GM23248 (cell line): ENCODE measurements at regions not wholly inside any gene's neighbourhood (a gene's known extent, or its start where the extent isn't known, plus 50 kb on each side); places are given as distances from the start of the nearest gene placed in this dataset.
A peak's percentile ranks its signal among the peaks of the same experiment; 100 is the strongest.

Experiments
- DNase-seq: peaks from one replicate; pipeline ENCODE4 v3.0.0-alpha.2; 2015
- H2AFZ ChIP-seq: fragments of 200-600 bp; sonication (generic); 2 replicates; pipeline ENCODE4 v1.6.1; 2016; ENCODE audit warnings: antibody characterized with exemption
- H3F3A ChIP-seq: fragments of 200-600 bp; sonication (generic); 2 replicates; pipeline ENCODE4 v1.6.1; 2016; ENCODE audit warnings: mild to moderate bottlenecking, antibody characterized with exemption, mixed run types; ENCODE audit not compliant: insufficient read depth
- H3K27ac ChIP-seq: fragments of 200-600 bp; sonication (generic); 2 replicates; pipeline ENCODE4 v1.5.1; 2016; ENCODE audit warnings: mild to moderate bottlenecking
- H3K27me3 ChIP-seq: fragments of 200-600 bp; sonication (generic); replicated peaks from 2 replicates; pipeline ENCODE4 v1.6.1; 2016; ENCODE audit warnings: mild to moderate bottlenecking; ENCODE audit not compliant: insufficient read depth
- H3K36me3 ChIP-seq: fragments of 200-600 bp; sonication (generic); 2 replicates; pipeline ENCODE4 v1.6.1; 2016; ENCODE audit warnings: low read depth, mild to moderate bottlenecking
- H3K4me1 ChIP-seq: fragments of 200-600 bp; sonication (generic); 2 replicates; pipeline ENCODE4 v1.6.1; 2016; ENCODE audit warnings: mild to moderate bottlenecking; ENCODE audit not compliant: insufficient read depth
- H3K4me2 ChIP-seq: fragments of 200-600 bp; sonication (generic); one replicate; pipeline ENCODE4 v1.6.1; 2016; ENCODE audit warnings: mild to moderate bottlenecking; ENCODE audit not compliant: unreplicated experiment
- H3K4me3 ChIP-seq: fragments of 200-600 bp; sonication (generic); 2 replicates; pipeline ENCODE4 v1.5.1; 2016; ENCODE audit warnings: mild to moderate bottlenecking
- H3K79me2 ChIP-seq: fragments of 200-600 bp; sonication (generic); 2 replicates; pipeline ENCODE4 v1.6.1; 2016; ENCODE audit warnings: mild to moderate bottlenecking; ENCODE audit not compliant: insufficient read depth
- H3K9ac ChIP-seq: fragments of 200-600 bp; sonication (generic); 2 replicates; pipeline ENCODE4 v1.6.1; 2016; ENCODE audit warnings: mild to moderate bottlenecking
- H3K9me2 ChIP-seq: fragments of 200-600 bp; sonication (generic); 2 replicates; pipeline ENCODE4 v1.6.1; 2016; ENCODE audit warnings: mixed run types, mild to moderate bottlenecking, moderate library complexity; ENCODE audit not compliant: insufficient read depth
- H3K9me3 ChIP-seq: fragments of 200-600 bp; sonication (generic); one replicate; pipeline ENCODE4 v1.6.1; 2017; ENCODE audit warnings: low read depth
- H4K20me1 ChIP-seq: fragments of 200-600 bp; sonication (generic); 2 replicates; pipeline ENCODE4 v1.6.0; 2016; ENCODE audit not compliant: insufficient read depth
- EZH2 ChIP-seq: fragments of 200-600 bp; sonication (generic); IDR thresholded peaks from 2 replicates; pipeline ENCODE4 v1.6.1; 2018; ENCODE audit warnings: antibody characterized with exemption, mild to moderate bottlenecking; ENCODE audit not compliant: insufficient read depth, poor library complexity, severe bottlenecking
- EZH2phosphoT487 ChIP-seq: fragments of 200-600 bp; sonication (generic); IDR thresholded peaks from 2 replicates; pipeline ENCODE4 v1.6.1; 2018; ENCODE audit warnings: antibody characterized with exemption, moderate library complexity, mild to moderate bottlenecking, low read depth; ENCODE audit not compliant: insufficient read depth
- WGBS, 2 experiments: methylation state at CpG; one replicate each; pipeline ENCODE4 v1.1.6; 2015 to 2017; ENCODE audit warnings: low lambda C conversion rate in 2 of 2, low coverage in 1 of 2; ENCODE audit errors: missing lambda C conversion rate in 2 of 2; 5-methylcytosine and 5-hydroxymethylcytosine counted together
- in situ Hi-C: fragments of 300-500 bp; cut with MboI; formaldehyde crosslinking; loops from 2 replicates; pipeline ENCODE4 v1.15.0; 2020

- H3K4me3 ChIP-seq, result no peak overlapping the region
- no peak overlapping the region for H3K9ac ChIP-seq
- no peaks in the 10 kb centered on the region for H3K9me2 ChIP-seq
- H3K27ac ChIP-seq, result no peak overlapping the region
- no peaks in the 10 kb centered on the region for H3K27me3 ChIP-seq
- in situ Hi-C loops, result loop anchor here (10.0 kb wide), 2 partner anchors 325 to 555 kb away; no protein-coding TSS in a partner anchor
- peak overlapping the region; percentile 0 for H3K4me2 ChIP-seq
- H3K79me2 ChIP-seq, result no peaks in the 10 kb centered on the region
- no peaks in the 10 kb centered on the region for H4K20me1 ChIP-seq
- peaks cover 10% of the 10 kb centered on the region for H3K4me1 ChIP-seq
- H3K9me3 ChIP-seq, result no peaks in the 10 kb centered on the region
- H3F3A ChIP-seq, result peaks cover 7% of the 10 kb centered on the region; the same call in 1 of the 2 replicates
- H3K36me3 ChIP-seq, result no peaks in the 10 kb centered on the region
- TF ChIP-seq EZH2phosphoT487, result no peak
- no peak for TF ChIP-seq EZH2
- DNase-seq, result peak; percentile 30
- 63 to 65% methylated on average over 4 of the region's 4 CpGs for WGBS, 2 experiments
- no peak overlapping the region for H2AFZ ChIP-seq
Measured at GRCh38 chr3:148389916-148390315, 307.8 kb upstream of the AGTR1 start.

DNA sequence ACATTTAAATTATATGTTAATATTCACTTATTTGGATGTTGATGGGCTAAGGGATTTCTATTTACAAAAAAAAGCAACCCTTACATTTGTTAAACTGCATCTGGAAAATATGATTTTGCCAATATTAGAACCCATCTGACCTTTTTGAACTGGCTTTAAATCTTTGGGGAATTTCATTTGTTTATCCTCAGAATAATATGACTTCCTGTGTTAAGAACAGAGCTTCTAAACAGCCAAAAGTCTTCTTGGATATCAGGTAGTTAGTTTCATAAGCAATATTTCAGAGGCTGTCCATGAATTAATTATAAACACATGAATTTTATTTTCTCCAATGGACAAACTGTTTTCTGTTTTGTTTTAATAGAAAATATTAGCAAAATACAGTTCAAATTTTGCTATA, 301.9 kb upstream of the AGTR1 start:
- no peak overlapping the region for H2AFZ ChIP-seq
- no peaks in the 10 kb centered on the region for H3K27me3 ChIP-seq
- H3K9me2 ChIP-seq, result no peaks in the 10 kb centered on the region
- no peaks in the 10 kb centered on the region for H3K9me3 ChIP-seq
- H3K27ac ChIP-seq, result no peak overlapping the region
- no peak for DNase-seq
- H3K4me1 ChIP-seq, result no peaks in the 10 kb centered on the region
- H4K20me1 ChIP-seq, result no peaks in the 10 kb centered on the region
- H3K4me2 ChIP-seq, result no peak overlapping the region
- H3F3A ChIP-seq, result no peaks in the 10 kb centered on the region
- H3K79me2 ChIP-seq, result no peaks in the 10 kb centered on the region
- in situ Hi-C loops, result no loop called here
- H3K36me3 ChIP-seq, result no peaks in the 10 kb centered on the region
- H3K9ac ChIP-seq, result no peak overlapping the region
- TF ChIP-seq EZH2phosphoT487 (no peak), EZH2 (no peak)
- H3K4me3 ChIP-seq, result no peak overlapping the region

DNA sequence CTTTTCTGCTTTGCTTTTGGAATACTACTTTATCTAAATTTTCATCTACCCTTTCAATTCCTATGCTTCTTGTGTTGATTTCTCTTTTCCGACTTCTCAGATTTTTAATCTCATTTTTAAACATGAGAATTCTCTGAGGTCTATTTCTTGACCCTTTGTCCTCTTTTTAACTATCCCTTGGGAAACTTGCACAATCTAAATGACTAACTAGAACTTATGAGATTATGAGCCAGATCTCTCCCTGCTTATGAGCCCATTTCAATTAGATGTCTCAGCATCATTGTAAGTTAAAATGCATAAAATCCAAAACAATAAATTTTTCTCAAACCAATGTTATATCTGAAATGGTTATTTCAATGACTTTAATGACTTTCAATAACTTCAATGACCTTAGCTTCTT, 296.9 kb upstream of the AGTR1 start:
- in situ Hi-C loops, result no loop called here
- Histone ChIP-seq H3K4me2 (no peak overlapping the region), H3K79me2 (no peaks in the 10 kb centered on the region), H3K36me3 (no peaks in the 10 kb centered on the region), H3K9me2 (no peaks in the 10 kb centered on the region), H2AFZ (no peak overlapping the region), H3K4me1 (no peaks in the 10 kb centered on the region), H4K20me1 (no peaks in the 10 kb centered on the region), H3K9ac (no peak overlapping the region), H3K27me3 (no peaks in the 10 kb centered on the region), H3K4me3 (no peak overlapping the region), H3F3A (no peaks in the 10 kb centered on the region), H3K27ac (no peak overlapping the region), H3K9me3 (no peaks in the 10 kb centered on the region)
- peak; percentile 52 for DNase-seq
- TF ChIP-seq EZH2 (no peak), EZH2phosphoT487 (no peak)
- 70 to 83% methylated on average over 1 of the region's 1 CpG for WGBS, 2 experiments

DNA sequence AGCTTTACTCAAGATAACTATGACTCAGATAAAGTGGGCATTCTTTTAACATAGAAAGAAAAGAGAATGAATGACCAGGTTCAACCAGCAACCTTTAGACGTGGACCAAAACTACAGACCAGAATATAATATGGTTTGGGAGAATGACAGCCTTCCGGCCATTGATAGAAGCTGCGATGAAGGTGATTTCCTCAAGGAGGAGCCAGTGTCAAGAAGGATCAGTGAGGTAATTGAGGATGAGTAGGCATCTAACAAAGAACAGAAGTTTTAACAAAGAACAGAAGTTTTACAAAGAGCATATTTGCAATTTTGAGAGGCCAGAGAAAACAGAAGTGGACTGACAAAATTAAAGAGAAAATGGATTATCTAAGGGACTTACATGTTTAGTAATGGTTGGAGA, 289.0 kb upstream of the AGTR1 start:
- no peaks in the 10 kb centered on the region for H4K20me1 ChIP-seq
- H3F3A ChIP-seq, result no peaks in the 10 kb centered on the region
- no peaks in the 10 kb centered on the region for H3K36me3 ChIP-seq
- WGBS, 2 experiments, result 66 to 67% methylated on average over 3 of the region's 3 CpGs
- H3K9me2 ChIP-seq, result peaks cover 5% of the 10 kb centered on the region; the same call in 1 of the 2 replicates
- no peak overlapping the region for H3K4me2 ChIP-seq
- no peak overlapping the region for H3K4me3 ChIP-seq
- H3K4me1 ChIP-seq, result no peaks in the 10 kb centered on the region
- TF ChIP-seq EZH2, result no peak
- no peak for TF ChIP-seq EZH2phosphoT487
- no peak overlapping the region for H2AFZ ChIP-seq
- no peak for DNase-seq
- H3K9ac ChIP-seq, result no peak overlapping the region
- H3K9me3 ChIP-seq, result no peaks in the 10 kb centered on the region
- no peaks in the 10 kb centered on the region for H3K27me3 ChIP-seq
- in situ Hi-C loops, result no loop called here
- H3K79me2 ChIP-seq, result no peaks in the 10 kb centered on the region
- no peak overlapping the region for H3K27ac ChIP-seq

DNA sequence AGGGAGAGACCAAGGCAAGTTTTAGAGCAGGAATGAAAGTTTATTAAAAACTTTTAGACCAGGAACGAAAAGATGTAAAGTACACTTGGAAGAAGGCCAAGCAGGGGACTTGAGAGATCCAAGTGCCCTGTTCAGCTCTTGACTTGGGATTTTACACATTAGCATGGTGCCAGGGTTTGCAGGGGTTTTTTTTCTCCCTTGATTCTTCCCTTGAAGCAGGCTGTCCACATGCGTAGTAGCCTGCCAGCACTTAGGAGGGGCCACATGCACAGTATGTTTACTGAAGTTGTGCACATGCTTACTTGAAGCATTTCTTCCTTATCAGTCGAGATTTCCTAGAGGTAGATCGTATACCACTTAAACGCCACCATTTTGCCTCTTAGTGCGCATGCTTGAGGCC, 277.5 kb upstream of the AGTR1 start:
- H3K27me3 ChIP-seq, result no peaks in the 10 kb centered on the region
- no peaks in the 10 kb centered on the region for H3K9me3 ChIP-seq
- no peak overlapping the region for H2AFZ ChIP-seq
- whole genome bisulfite sequencing, 2 experiments, result 90 to 92% methylated on average over 6 of the region's 6 CpGs
- no peaks in the 10 kb centered on the region for H4K20me1 ChIP-seq
- in situ Hi-C loops, result no loop called here
- H3K4me1 ChIP-seq, result no peaks in the 10 kb centered on the region
- no peak for TF ChIP-seq EZH2
- TF ChIP-seq EZH2phosphoT487, result no peak
- no peak overlapping the region for H3K9ac ChIP-seq
- no peaks in the 10 kb centered on the region for H3K79me2 ChIP-seq
- no peak overlapping the region for H3K27ac ChIP-seq
- no peaks in the 10 kb centered on the region for H3F3A ChIP-seq
- H3K4me2 ChIP-seq, result no peak overlapping the region
- no peaks in the 10 kb centered on the region for H3K36me3 ChIP-seq
- DNase-seq, result no peak
- H3K4me3 ChIP-seq, result no peak overlapping the region
- H3K9me2 ChIP-seq, result no peaks in the 10 kb centered on the region
